ENCODE measurements at regions not wholly inside any gene's neighbourhood (a gene's known extent, or its start where the extent isn't known, plus 50 kb on each side); places are given as distances from the start of the nearest gene placed in this dataset.
"Not testable (repeated sequence)": the region's sequence is repeated elsewhere in the genome, so short reads cannot be mapped to it uniquely, and the experiment has no call there.

- DNase-seq: no peak
Measured at GRCh38 chr20:48440916-48441315, 386.9 kb downstream of the PREX1 start.

GRCh38 chr20:48440261-48440660, 387.5 kb downstream of the PREX1 start:
- not testable (repeated sequence) for DNase-seq

- no peak for DNase-seq
Measured at GRCh38 chr20:48437146-48437545, 390.7 kb downstream of the PREX1 start.

- DNase-seq: not testable (repeated sequence)
Measured at GRCh38 chr20:48436609-48437008, 391.2 kb downstream of the PREX1 start.

DNA sequence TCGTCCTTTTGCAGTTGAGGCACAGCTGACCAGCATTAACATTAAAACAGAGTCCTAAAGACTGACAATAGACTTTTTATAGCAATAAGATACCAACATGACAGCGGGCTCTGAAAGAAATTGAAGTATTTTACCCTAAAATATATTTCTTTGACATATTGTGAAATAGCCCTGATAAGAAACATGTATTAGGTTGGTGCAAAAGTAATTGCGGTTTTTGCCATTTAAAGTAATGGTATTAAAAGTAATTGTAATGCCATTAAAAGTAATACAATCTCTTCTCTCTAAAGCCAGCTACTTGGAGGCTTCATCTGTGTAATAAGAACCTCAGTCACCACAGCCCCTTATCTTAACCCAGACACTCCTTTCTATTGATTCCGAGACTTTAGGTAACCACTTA, 394.6 kb downstream of the PREX1 start:
- DNase-seq: no peak

GRCh38 chr20:48432494-48432832, 395.3 kb downstream of the PREX1 start:
- DNase-seq: no peak

DNA sequence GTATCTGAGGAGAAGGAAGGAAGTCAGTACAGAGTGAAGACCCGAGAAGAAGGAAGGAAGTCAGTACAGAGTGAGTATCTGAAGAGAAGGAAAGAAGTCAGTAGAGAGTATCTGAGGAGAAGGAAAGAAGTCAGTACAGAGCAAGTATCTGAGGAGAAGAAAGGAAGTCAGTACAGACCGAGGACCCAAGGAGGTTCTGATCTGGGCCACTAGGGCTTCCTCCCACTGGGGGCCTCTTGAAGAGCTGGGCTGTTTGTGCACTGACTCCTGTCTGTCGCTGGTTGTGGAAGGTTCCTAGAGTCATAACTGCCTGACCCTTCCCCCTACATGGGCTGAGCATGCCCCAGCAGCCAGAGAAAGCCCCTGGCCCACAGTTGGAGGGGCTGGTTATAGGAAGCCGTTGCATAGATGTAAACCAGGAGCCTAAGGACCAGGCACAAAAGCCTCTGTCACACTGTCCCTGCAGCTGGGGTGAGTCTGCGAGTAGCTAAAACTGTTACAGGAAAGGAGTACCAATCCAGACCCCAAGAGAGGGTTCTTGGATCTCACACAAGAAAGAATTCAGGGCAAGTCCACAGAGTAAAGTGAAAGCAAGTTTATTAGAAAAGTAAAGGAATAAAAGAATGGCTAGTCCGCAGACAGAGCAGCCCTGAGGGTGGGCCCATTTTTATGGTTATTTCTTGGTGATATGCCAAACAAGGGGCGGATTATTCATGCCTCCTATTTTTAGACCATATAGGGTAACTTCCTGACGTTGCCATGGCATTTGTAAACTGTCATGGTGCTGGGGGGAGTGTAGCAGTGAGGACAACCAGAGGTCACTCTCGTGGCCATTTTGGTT, 395.9 kb downstream of the PREX1 start:
- DNase-seq: no peak

- DNase-seq: no peak
Measured at GRCh38 chr20:48426630-48427029, 401.2 kb downstream of the PREX1 start.

GRCh38 chr20:48425817-48426612, 401.8 kb downstream of the PREX1 start:
- DNase-seq: no peak

DNA sequence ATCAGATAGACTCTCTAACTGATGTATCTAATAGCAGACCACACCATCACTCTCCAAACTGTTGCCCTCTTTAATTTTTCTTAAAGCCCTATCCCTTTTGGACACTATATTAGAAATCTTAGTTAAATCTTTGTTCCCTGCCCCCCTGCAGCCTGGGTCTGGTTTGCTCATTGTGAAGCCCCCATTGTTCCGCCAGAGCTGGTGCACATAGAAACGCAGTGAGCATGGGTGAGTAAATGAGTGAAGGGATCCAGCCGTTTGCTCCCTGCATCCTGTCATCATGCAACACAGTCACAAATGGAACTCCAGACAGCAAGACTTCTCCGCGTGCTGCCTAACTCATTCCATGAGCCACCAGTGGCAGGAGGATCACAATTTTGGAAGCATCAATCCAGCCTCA, 402.5 kb downstream of the PREX1 start:
- no peak for DNase-seq

DNA sequence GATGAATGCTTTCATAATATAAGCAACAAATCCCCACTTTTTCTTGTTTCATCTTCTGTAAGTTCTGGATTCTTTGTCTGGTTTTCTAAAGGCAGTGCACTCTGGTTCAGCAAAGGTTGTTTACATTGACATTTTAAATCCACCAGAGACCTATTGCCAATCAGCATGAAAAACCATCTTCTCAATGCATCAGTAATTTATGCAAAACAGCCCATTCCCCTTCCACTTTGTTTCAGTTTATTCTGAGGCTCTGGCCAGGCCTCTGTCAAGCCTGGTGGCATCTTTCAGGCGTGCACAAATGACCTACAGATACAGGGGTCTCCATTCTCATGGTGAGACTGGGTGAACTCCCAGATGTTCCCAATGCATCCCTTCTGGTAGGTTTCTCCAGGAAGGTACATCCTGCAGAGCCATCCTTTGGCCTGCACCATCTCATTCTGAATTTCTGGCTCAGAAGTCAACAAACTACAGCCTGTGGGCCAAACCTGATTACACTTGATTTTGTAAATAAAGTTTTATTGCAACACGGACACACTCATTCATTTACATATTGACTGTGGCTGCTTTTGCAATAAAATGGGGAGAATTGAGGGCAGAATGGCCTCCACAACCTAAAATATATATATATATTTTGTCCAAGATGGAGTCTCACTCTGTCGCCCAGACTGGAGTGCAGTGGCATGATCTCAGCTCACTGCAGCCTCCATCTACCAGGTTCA, 405.4 kb downstream of the PREX1 start:
- no peak for DNase-seq

DNA sequence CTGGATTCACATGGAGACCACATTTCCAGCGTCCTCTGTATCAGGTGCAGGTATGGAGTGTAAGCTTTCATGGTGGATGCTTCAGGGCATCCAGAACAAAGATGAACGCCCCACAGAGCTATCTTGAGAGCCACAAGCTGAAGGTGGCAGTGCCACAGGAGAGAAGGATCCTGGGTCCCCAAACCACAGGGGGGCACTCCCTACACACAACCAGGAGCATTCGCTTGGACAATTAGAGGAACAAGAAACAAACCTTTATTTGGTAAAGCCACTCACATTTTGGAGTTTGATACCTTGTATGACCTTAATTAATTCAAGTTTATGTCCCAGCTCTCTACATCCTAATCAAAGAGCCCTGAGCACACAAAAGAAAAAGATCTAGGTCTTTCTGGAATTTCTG, 406.3 kb downstream of the PREX1 start:
- DNase-seq: no peak

GRCh38 chr20:48420176-48420575, 407.6 kb downstream of the PREX1 start:
- DNase-seq: no peak

- DNase-seq: no peak
Measured at GRCh38 chr20:48419173-48419572, 408.6 kb downstream of the PREX1 start.

GRCh38 chr20:48416002-48416401, 411.8 kb downstream of the PREX1 start:
- DNase-seq: no peak

DNA sequence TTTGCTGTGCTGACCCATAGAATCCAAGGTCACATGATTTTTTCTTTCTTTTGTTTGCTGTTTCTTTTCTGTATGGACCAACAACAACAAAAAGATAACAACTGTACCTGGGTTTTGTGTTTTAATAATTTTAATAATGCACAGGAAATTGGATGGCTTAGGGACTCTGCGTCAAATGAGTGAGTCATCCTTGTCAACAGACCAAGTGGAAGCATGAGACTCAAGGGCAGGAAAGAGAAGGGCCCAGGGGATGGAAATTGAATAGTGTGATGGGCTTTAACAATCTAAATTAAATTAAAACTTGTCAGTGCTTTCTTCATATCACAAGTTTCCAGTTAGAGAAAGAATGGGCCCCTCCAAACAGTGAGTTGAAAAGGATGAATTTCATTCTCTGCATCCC, 413.0 kb downstream of the PREX1 start:
- no peak for DNase-seq

GRCh38 chr20:48411919-48412522, 415.8 kb downstream of the PREX1 start:
- DNase-seq: no peak

DNA sequence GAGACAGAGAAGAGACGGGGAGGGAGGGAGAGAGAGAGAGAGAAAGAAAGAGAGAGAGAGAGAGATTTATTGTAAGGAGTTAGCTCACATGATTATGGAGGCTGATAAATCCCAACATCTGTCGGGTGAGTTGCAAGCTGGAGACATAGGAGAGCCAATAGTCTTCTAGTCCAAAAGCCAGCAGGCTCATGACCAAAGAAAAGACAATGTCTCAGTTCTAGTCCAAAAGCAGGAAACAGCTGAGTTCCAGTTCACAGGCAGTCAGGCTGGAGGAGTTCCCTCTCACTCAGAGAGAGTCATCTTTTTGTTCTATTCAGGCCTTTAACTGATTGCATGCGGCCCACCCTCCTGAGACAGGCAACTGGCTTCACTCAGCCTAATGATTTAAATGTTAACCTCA, 416.6 kb downstream of the PREX1 start:
- DNase-seq: peak; percentile 83

- no peak for DNase-seq
Measured at GRCh38 chr20:48409055-48409615, 418.7 kb downstream of the PREX1 start.

- no peak for DNase-seq
Measured at GRCh38 chr20:48407710-48408109, 420.1 kb downstream of the PREX1 start.

GRCh38 chr20:48406912-48407340, 420.9 kb downstream of the PREX1 start:
- DNase-seq: no peak

DNA sequence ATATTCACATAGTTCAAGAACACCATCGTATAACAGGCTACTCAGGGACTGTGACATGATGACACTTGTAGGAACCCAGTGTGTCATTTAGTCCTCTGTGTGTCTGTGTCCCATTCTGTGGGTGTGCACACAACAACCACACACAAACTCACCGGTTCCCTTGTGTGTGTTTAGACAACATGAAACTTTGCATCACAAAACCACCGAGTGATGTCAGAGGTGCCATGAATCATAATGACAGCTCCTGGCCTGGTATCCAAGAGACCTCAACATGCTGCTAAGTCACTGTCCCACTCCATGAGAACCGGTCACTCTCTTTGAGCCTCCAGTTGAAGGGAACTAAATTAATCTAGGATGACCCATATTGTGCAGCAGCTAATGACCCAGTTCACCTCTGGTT, 421.3 kb downstream of the PREX1 start:
- no peak for DNase-seq
